ENCODE measurements at regions not wholly inside any gene's neighbourhood (a gene's known extent, or its start where the extent isn't known, plus 50 kb on each side); places are given as distances from the start of the nearest gene placed in this dataset.

DNA sequence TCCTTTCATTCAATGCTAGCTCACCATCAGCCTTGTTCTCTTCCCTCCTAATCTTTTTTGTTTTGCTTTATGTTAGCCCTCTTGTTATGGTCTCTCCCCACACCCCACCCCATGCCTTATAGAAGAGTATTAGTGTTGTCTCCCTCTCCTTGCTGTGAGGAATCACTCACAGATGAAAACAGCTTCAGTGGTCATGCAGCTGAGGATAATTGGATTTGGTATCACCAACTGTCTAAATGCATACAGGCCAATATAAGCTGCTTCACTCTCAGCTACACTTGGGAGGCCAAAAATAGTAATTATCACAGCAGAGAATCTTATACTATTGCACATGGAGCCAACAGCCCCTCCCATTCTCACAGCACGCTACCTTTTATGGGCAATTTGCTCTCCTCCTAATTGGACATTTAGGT is 494.6 kb upstream of the FAM241A start:
- Histone ChIP-seq H3K9me3 (ENCODE audit: low read depth, low read length) (no peaks in the 10 kb centered on the region), H2AFZ (ENCODE audit: low read length) (no peak overlapping the region), H3K27ac (ENCODE audit: low read depth, low read length) (no peak overlapping the region), H3K4me3 (ENCODE audit: insufficient read depth, low read length) (no peak overlapping the region), H3K27me3 (ENCODE audit: insufficient read depth, low read length) (no peaks in the 10 kb centered on the region), H3K4me1 (ENCODE audit: insufficient read depth, low read length) (no peaks in the 10 kb centered on the region), H3K4me2 (ENCODE audit: insufficient read depth, low read length) (no peak overlapping the region), H3K36me3 (ENCODE audit: insufficient read depth, low read length) (no peaks in the 10 kb centered on the region), H3K79me2 (ENCODE audit: insufficient read depth, low read length) (no peaks in the 10 kb centered on the region), H4K20me1 (ENCODE audit: insufficient read depth, low read length) (no peaks in the 10 kb centered on the region)
- TF ChIP-seq, protein P1, sequence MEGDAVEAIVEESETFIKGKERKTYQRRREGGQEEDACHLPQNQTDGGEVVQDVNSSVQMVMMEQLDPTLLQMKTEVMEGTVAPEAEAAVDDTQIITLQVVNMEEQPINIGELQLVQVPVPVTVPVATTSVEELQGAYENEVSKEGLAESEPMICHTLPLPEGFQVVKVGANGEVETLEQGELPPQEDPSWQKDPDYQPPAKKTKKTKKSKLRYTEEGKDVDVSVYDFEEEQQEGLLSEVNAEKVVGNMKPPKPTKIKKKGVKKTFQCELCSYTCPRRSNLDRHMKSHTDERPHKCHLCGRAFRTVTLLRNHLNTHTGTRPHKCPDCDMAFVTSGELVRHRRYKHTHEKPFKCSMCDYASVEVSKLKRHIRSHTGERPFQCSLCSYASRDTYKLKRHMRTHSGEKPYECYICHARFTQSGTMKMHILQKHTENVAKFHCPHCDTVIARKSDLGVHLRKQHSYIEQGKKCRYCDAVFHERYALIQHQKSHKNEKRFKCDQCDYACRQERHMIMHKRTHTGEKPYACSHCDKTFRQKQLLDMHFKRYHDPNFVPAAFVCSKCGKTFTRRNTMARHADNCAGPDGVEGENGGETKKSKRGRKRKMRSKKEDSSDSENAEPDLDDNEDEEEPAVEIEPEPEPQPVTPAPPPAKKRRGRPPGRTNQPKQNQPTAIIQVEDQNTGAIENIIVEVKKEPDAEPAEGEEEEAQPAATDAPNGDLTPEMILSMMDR (IDR thresholded peaks at IDR 0.05; ENCODE audit: extremely low read depth, low read depth, low read length): no peak
- no peak for DNase-seq (ENCODE audit: insufficient read length, low spot score, missing footprints)

DNA sequence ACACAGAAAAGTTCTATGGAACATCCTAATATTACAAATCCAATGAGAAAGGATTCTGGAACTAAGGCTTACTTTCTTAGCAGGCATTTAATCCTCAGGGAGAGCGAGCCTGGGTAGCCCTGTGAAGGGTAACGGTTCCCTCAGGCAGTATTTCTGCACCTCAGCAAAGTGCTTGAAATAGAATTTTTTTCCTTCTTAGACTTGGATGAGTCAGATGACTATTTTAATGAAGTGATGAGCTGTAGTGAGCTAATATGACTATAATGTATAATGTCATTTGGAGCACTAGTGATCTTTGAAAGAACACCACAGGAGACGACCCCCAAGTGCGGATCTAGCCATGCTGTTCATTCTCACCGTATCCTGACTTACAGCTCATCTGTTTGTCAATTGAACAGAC is 493.0 kb upstream of the FAM241A start:
- no peak for DNase-seq (ENCODE audit: insufficient read length, low spot score, missing footprints)
- no peaks in the 10 kb centered on the region for H4K20me1 ChIP-seq (ENCODE audit: insufficient read depth, low read length)
- no peak overlapping the region for H3K4me2 ChIP-seq (ENCODE audit: insufficient read depth, low read length)
- no peak overlapping the region for H3K4me3 ChIP-seq (ENCODE audit: insufficient read depth, low read length)
- H3K27ac ChIP-seq (ENCODE audit: low read depth, low read length): no peak overlapping the region
- H3K9me3 ChIP-seq (ENCODE audit: low read depth, low read length): no peaks in the 10 kb centered on the region
- peaks cover 6% of the 10 kb centered on the region for H3K27me3 ChIP-seq (ENCODE audit: insufficient read depth, low read length)
- H3K79me2 ChIP-seq (ENCODE audit: insufficient read depth, low read length): no peaks in the 10 kb centered on the region
- no peak overlapping the region for H2AFZ ChIP-seq (ENCODE audit: low read length)
- TF ChIP-seq, protein P1 (IDR thresholded peaks at IDR 0.05; ENCODE audit: extremely low read depth, low read depth, low read length): no peak
- H3K4me1 ChIP-seq (ENCODE audit: insufficient read depth, low read length): no peaks in the 10 kb centered on the region
- no peaks in the 10 kb centered on the region for H3K36me3 ChIP-seq (ENCODE audit: insufficient read depth, low read length)

DNA sequence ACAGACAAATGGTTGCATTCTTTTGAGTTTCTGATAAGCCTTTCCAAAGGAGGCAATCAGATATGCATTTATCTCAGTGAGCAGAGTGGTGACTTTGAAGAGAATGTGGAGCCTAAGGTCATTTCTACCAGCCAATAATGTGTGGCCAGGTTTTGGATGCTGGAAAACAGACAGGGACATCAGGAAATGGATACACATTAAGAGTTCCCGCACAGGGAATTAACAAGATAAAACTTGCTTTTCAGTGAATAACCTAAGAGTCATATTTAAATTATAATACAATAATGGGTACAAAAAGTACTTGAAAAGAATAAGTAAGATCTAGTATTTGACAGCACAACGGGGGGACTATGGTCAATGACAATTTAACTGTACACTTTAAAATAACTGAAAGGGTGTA is 492.3 kb upstream of the FAM241A start:
- no peak for DNase-seq (ENCODE audit: insufficient read length, low spot score, missing footprints)
- Histone ChIP-seq H3K27ac (ENCODE audit: low read depth, low read length) (no peak overlapping the region), H4K20me1 (ENCODE audit: insufficient read depth, low read length) (no peaks in the 10 kb centered on the region), H3K9me3 (ENCODE audit: low read depth, low read length) (no peaks in the 10 kb centered on the region), H3K27me3 (ENCODE audit: insufficient read depth, low read length) (peaks cover 6% of the 10 kb centered on the region), H3K36me3 (ENCODE audit: insufficient read depth, low read length) (no peaks in the 10 kb centered on the region), H3K4me1 (ENCODE audit: insufficient read depth, low read length) (no peaks in the 10 kb centered on the region), H3K4me2 (ENCODE audit: insufficient read depth, low read length) (no peak overlapping the region), H2AFZ (ENCODE audit: low read length) (no peak overlapping the region), H3K4me3 (ENCODE audit: insufficient read depth, low read length) (no peak overlapping the region), H3K79me2 (ENCODE audit: insufficient read depth, low read length) (no peaks in the 10 kb centered on the region)
- TF ChIP-seq, protein P1 (IDR thresholded peaks at IDR 0.05; ENCODE audit: extremely low read depth, low read depth, low read length): no peak

DNA sequence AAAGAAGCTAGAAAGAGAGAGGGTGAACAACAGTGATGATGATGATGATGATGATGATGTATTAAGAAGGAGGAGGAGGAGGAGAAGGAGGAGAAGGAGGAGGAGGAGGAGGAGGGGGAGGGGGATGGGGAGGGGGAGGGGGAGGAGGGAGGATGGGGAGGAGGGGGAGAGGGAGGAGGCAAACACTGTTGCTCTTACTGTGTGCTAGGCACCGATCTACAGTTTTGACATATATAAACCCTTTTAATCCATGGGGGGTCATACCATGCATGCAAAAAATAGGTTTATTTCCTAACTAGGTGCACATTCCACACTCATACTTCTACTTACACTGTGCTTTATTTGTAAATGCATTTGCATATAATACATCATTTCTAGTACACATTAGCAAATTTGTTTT is 482.8 kb upstream of the FAM241A start:
- Histone ChIP-seq H3K27me3 (ENCODE audit: insufficient read depth, low read length) (no peaks in the 10 kb centered on the region), H3K4me3 (ENCODE audit: insufficient read depth, low read length) (no peak overlapping the region), H3K36me3 (ENCODE audit: insufficient read depth, low read length) (no peaks in the 10 kb centered on the region), H4K20me1 (ENCODE audit: insufficient read depth, low read length) (no peaks in the 10 kb centered on the region), H2AFZ (ENCODE audit: low read length) (no peak overlapping the region), H3K4me1 (ENCODE audit: insufficient read depth, low read length) (no peaks in the 10 kb centered on the region), H3K9me3 (ENCODE audit: low read depth, low read length) (no peaks in the 10 kb centered on the region), H3K27ac (ENCODE audit: low read depth, low read length) (no peak overlapping the region), H3K4me2 (ENCODE audit: insufficient read depth, low read length) (no peak overlapping the region), H3K79me2 (ENCODE audit: insufficient read depth, low read length) (no peaks in the 10 kb centered on the region)
- DNase-seq (ENCODE audit: insufficient read length, low spot score, missing footprints): no peak
- TF ChIP-seq, protein P1 (IDR thresholded peaks at IDR 0.05; ENCODE audit: extremely low read depth, low read depth, low read length): no peak

All from osteoblast (primary cell).